Upper lobe of left lung (tissue), 6 donors: ENCODE measurements at regions not wholly inside any gene's neighbourhood (a gene's known extent, or its start where the extent isn't known, plus 50 kb on each side); places are given as distances from the start of the nearest gene placed in this dataset.

ENCODE experiments used
- ATAC-seq, 2 donors: fragments of 200-7000 bp; cut with Tn5 transposase; one replicate each; pipeline ENCODE4 v1.9.1; 2022; ENCODE audit warnings: mild to moderate bottlenecking in 2 of 2, moderate library complexity in 2 of 2; ENCODE audit not compliant: low FRiP score in 2 of 2
- DNase-seq, 2 donors: peaks; one replicate each; pipeline ENCODE4 v3.0.0-alpha.2; 2019 to 2020
- H3K27ac ChIP-seq, 4 donors: fragments of 200-600 bp; sonication (generic); one replicate each; pipeline ENCODE4 v1.5.1; 2016 to 2019
- H3K27me3 ChIP-seq, 4 donors: fragments of 200-600 bp; sonication (generic); one replicate each; pipeline ENCODE4 v1.5.1; 2017 to 2019
- H3K36me3 ChIP-seq, 4 donors: fragments of 200-600 bp; sonication (generic); one replicate each; pipeline ENCODE4 v1.5.1; 2016 to 2019
- H3K4me1 ChIP-seq, 4 donors: fragments of 200-600 bp; sonication (generic); one replicate each; pipeline ENCODE4 v1.5.1; 2018 to 2019
- H3K4me3 ChIP-seq, 4 donors: fragments of 200-600 bp; sonication (generic); one replicate each; pipeline ENCODE4 v1.5.1; 2017 to 2019; ENCODE audit warnings: mild to moderate bottlenecking in 2 of 4, moderate library complexity in 1 of 4
- H3K9me3 ChIP-seq, 4 donors: fragments of 200-600 bp; sonication (generic); one replicate each; pipeline ENCODE4 v1.5.1; 2018 to 2019
- EP300 ChIP-seq, 4 donors: sonication (generic); formaldehyde crosslinking; IDR thresholded peaks; one replicate each; pipeline ENCODE4 v1.5.1; 2017; ENCODE audit warnings: antibody characterized with exemption in 4 of 4, control low read depth in 2 of 4
- POLR2A ChIP-seq, 4 donors: fragments of 450-650 bp; IDR thresholded peaks; one replicate each; pipeline ENCODE4 v1.5.1; 2016 to 2017; ENCODE audit warnings: antibody characterized with exemption in 4 of 4, mild to moderate bottlenecking in 2 of 4
- POLR2AphosphoS5 ChIP-seq, 2 donors: sonication (generic); formaldehyde crosslinking; IDR thresholded peaks; one replicate each; pipeline ENCODE4 v1.5.1; 2017; ENCODE audit warnings: antibody characterized with exemption in 2 of 2
- WGBS, 2 donors: methylation state at CpG; one replicate each; pipeline ENCODE4 v1.1.5; 2017 to 2018; 5-methylcytosine and 5-hydroxymethylcytosine counted together
- TF ChIP-seq, protein P1 (sequence below), 6 experiments: fragments of 450-650 bp in 4 of 6; fragments of 200-600 bp in 2 of 6; sonication (generic) in 2 of 6; IDR thresholded peaks; one replicate each; pipeline ENCODE4 v1.5.1; 2016 to 2019; ENCODE audit warnings: antibody characterized with exemption in 6 of 6
- donor health status: DM: no; HTN: no; CAD: no; lungs with moderate emphysema.
- donor health status: DM: no; HTN: yes; CAD: no; lungs with severe emphysema.

DNA sequence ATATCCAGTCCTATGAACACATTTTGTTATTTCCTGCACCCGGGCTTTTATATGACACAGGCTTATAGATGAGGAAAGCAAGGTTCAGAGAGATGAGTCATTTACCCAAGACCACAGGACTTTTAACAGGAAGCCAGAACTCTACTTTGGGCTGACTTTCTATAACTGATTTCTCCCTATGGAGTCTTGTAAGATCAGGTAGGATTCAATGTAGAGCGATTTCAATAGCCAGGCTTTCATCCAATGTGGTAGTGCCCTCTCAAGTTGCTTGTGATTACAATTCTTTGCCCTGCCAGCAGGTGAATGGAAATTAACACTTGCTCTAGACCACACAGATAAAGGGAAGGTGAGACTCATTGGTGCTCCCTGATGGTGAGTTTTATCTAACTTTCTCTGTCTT is 378.3 kb downstream of the INSC start:
- DNase-seq, result no peak
- 82 to 89% methylated on average over 2 of the region's 2 CpGs for WGBS, 2 donors
- no peaks in the 10 kb centered on the region for H3K36me3 ChIP-seq
- no peak overlapping the region for H3K27ac ChIP-seq
- H3K9me3 ChIP-seq, result no peaks in the 10 kb centered on the region
- no peak for ATAC-seq
- no peaks in the 10 kb centered on the region for H3K27me3 ChIP-seq
- H3K4me1 ChIP-seq, result no peaks in the 10 kb centered on the region
- TF ChIP-seq, protein P1, sequence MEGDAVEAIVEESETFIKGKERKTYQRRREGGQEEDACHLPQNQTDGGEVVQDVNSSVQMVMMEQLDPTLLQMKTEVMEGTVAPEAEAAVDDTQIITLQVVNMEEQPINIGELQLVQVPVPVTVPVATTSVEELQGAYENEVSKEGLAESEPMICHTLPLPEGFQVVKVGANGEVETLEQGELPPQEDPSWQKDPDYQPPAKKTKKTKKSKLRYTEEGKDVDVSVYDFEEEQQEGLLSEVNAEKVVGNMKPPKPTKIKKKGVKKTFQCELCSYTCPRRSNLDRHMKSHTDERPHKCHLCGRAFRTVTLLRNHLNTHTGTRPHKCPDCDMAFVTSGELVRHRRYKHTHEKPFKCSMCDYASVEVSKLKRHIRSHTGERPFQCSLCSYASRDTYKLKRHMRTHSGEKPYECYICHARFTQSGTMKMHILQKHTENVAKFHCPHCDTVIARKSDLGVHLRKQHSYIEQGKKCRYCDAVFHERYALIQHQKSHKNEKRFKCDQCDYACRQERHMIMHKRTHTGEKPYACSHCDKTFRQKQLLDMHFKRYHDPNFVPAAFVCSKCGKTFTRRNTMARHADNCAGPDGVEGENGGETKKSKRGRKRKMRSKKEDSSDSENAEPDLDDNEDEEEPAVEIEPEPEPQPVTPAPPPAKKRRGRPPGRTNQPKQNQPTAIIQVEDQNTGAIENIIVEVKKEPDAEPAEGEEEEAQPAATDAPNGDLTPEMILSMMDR (IDR thresholded peaks at IDR 0.05), result no peak
- TF ChIP-seq EP300 (IDR thresholded peaks at IDR 0.05) (no peak), POLR2A (IDR thresholded peaks at IDR 0.05) (no peak), POLR2AphosphoS5 (IDR thresholded peaks at IDR 0.05) (no peak)
- no peak overlapping the region for H3K4me3 ChIP-seq

DNA sequence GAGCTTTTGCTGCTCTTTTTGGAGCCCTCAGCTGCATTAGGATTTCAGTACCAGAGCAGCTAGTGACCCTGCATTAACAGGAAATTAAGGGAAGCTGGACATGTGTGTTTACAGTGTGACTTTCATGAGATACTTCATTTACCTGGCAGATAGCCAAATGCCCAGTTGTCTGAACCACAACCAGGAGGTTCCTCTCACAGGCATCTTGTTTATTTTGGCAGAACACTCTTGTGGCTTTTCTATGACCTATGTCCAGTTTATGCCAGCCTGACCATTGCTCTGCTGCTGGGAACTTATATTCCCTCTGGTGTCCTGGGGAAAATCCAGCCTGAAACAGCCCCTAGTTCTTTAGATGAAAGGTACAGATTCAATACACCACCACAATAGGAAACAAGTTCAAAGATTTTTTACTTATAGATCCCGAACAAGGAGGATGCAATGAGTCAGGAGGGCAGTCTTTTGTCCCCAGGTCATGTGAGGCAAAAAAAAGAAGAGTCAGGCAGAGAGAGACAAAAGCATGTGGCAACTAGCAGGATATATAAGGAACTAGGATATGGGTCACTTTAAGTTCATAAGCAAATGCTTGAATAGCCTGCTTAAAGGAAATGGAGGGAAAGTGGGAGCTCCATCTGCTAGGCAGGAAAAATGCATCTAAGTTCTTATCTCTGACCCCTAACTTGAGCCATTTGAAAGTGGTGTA is 379.3 kb downstream of the INSC start:
- DNase-seq (no peak), ATAC-seq (no peak)
- WGBS, 2 donors, result 45 to 57% methylated on average over 1 of the region's 1 CpG
- TF ChIP-seq POLR2A (IDR thresholded peaks at IDR 0.05) (no peak), POLR2AphosphoS5 (IDR thresholded peaks at IDR 0.05) (no peak), EP300 (IDR thresholded peaks at IDR 0.05) (no peak)
- TF ChIP-seq, protein P1 (IDR thresholded peaks at IDR 0.05), result no peak
- H3K27me3 ChIP-seq, result no peaks in the 10 kb centered on the region
- H3K27ac ChIP-seq, result no peak overlapping the region
- no peak overlapping the region for H3K4me3 ChIP-seq
- no peaks in the 10 kb centered on the region for H3K9me3 ChIP-seq
- H3K36me3 ChIP-seq, result no peaks in the 10 kb centered on the region
- no peaks in the 10 kb centered on the region for H3K4me1 ChIP-seq

DNA sequence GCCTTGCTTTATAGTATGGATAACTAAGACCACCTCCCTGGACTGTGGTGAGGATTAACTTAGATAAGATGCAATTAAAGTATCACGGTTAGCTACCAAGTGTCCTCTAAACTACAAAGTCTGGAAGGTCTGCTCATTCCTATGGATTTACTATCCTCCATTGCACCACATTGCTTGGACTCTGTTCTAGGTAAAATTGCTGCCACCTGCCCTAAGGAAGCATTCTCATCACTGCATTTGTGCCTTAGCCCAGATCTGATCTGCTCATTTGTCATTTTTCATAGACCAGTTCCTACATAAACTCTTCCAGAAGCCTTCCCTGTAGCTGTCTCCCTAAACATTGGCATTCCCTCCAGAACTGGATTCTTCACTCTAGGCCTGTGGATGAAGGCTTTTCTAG is 380.0 kb downstream of the INSC start:
- TF ChIP-seq POLR2AphosphoS5 (IDR thresholded peaks at IDR 0.05) (no peak), EP300 (IDR thresholded peaks at IDR 0.05) (no peak), POLR2A (IDR thresholded peaks at IDR 0.05) (no peak)
- TF ChIP-seq, protein P1 (IDR thresholded peaks at IDR 0.05), result no peak
- no peak for DNase-seq
- no peak overlapping the region for H3K4me3 ChIP-seq
- no peak overlapping the region for H3K27ac ChIP-seq
- no peak for ATAC-seq
- H3K27me3 ChIP-seq, result no peaks in the 10 kb centered on the region
- no peaks in the 10 kb centered on the region for H3K4me1 ChIP-seq
- H3K36me3 ChIP-seq, result no peaks in the 10 kb centered on the region
- 88 to 95% methylated on average over 1 of the region's 1 CpG for WGBS, 2 donors
- no peaks in the 10 kb centered on the region for H3K9me3 ChIP-seq

DNA sequence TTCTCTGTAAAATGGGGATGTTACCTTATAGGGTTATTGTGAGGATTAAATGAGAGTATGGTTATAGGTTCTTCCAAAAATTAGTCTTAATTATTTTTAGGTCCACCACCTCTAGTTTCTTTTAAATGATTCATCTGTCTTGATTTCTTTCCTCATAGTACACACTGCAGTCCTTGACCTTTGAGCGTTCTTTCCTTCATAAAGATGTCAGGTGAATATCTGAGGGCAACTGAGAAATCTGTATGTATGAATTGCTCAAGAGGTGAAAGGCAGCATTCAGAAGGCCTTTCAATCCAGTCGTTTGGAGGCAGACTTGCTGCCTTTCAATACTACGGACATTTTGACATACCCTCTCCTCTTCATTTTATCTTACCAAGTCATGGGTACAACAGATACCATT is 380.7 kb downstream of the INSC start:
- H3K4me3 ChIP-seq, result no peak overlapping the region
- ATAC-seq, result no peak
- no peaks in the 10 kb centered on the region for H3K36me3 ChIP-seq
- H3K9me3 ChIP-seq, result no peaks in the 10 kb centered on the region
- WGBS, 2 donors, result 75 to 88% methylated on average over 3 of the region's 3 CpGs
- H3K27ac ChIP-seq, result no peak overlapping the region
- no peak for DNase-seq
- H3K4me1 ChIP-seq, result no peaks in the 10 kb centered on the region
- no peaks in the 10 kb centered on the region for H3K27me3 ChIP-seq
- TF ChIP-seq, protein P1 (IDR thresholded peaks at IDR 0.05), result no peak
- TF ChIP-seq EP300 (IDR thresholded peaks at IDR 0.05) (no peak), POLR2A (IDR thresholded peaks at IDR 0.05) (no peak), POLR2AphosphoS5 (IDR thresholded peaks at IDR 0.05) (no peak)

DNA sequence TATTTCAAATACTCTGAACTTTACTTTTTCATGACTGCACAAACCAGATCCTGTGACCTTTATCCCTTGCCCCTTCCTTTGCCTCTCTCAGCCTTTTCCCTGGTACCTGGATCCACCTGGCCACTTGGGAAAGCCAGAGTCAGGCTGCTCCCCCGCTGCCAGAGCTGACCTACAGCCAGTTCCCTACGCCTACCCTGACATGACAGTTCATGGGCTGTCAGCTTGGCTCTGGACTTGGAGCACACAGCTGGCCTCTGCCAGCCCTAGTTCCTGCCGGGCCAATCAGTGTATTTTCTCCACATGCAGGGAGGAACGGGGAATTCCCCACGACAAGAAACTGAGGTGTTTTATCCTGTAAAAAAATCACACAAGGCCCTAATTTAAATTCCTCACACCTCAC is 382.6 kb downstream of the INSC start:
- Histone ChIP-seq H3K36me3 (no peaks in the 10 kb centered on the region), H3K27me3 (no peaks in the 10 kb centered on the region), H3K4me3 (no peak overlapping the region), H3K9me3 (no peaks in the 10 kb centered on the region), H3K4me1 (no peaks in the 10 kb centered on the region), H3K27ac (no peak overlapping the region)
- DNase-seq (no peak), ATAC-seq (no peak)
- WGBS, 2 donors, result 52 to 62% methylated on average over 5 of the region's 5 CpGs
- TF ChIP-seq EP300 (IDR thresholded peaks at IDR 0.05) (no peak), POLR2AphosphoS5 (IDR thresholded peaks at IDR 0.05) (no peak), POLR2A (IDR thresholded peaks at IDR 0.05) (no peak)
- TF ChIP-seq, protein P1 (IDR thresholded peaks at IDR 0.05), result no peak
